Aorta (tissue), 5 donors: ENCODE measurements at regions not wholly inside any gene's neighbourhood (a gene's known extent, or its start where the extent isn't known, plus 50 kb on each side); places are given as distances from the start of the nearest gene placed in this dataset.
A peak's percentile ranks its signal among the peaks of the same experiment; 100 is the strongest.

Experiments
- ATAC-seq: fragments of 200-7000 bp; cut with Tn5 transposase; one replicate; pipeline ENCODE4 v1.9.1; 2022; ENCODE audit warnings: moderate library complexity; ENCODE audit not compliant: low FRiP score
- DNase-seq, 2 donors: peaks; one replicate each; pipeline ENCODE4 v3.0.0-alpha.2; 2020
- H3K27ac ChIP-seq, 2 donors: one replicate each; pipeline ENCODE4 v1.5.1; 2013; ENCODE audit warnings: low read length in 2 of 2, mild to moderate bottlenecking in 2 of 2, moderate library complexity in 2 of 2, control low read depth in 1 of 2, inconsistent platforms in 1 of 2, low read depth in 1 of 2
- H3K27me3 ChIP-seq, 2 donors: one replicate each; pipeline ENCODE4 v1.6.1; 2013; ENCODE audit warnings: control low read depth in 1 of 2, low read length in 1 of 2, mild to moderate bottlenecking in 1 of 2, moderate library complexity in 1 of 2; ENCODE audit not compliant: insufficient read depth in 2 of 2, control insufficient read depth in 1 of 2
- H3K36me3 ChIP-seq, 2 donors: one replicate each; pipeline ENCODE4 v1.6.1; 2013; ENCODE audit warnings: control low read depth in 1 of 2, low read length in 1 of 2, mild to moderate bottlenecking in 1 of 2; ENCODE audit not compliant: insufficient read depth in 2 of 2, control insufficient read depth in 1 of 2
- H3K4me1 ChIP-seq, 2 donors: one replicate each; pipeline ENCODE4 v1.6.1; 2013; ENCODE audit warnings: low read length in 2 of 2, control low read depth in 1 of 2, mild to moderate bottlenecking in 1 of 2, moderate library complexity in 1 of 2; ENCODE audit not compliant: insufficient read depth in 2 of 2, control insufficient read depth in 1 of 2
- H3K4me3 ChIP-seq, 2 donors: one replicate each; pipeline ENCODE4 v1.5.1; 2013; ENCODE audit warnings: low read length in 2 of 2, control low read depth in 1 of 2, mild to moderate bottlenecking in 1 of 2
- H3K9me3 ChIP-seq: one replicate; pipeline ENCODE4 v1.6.1; 2013; ENCODE audit warnings: mild to moderate bottlenecking, low read length; ENCODE audit not compliant: control insufficient read depth
- WGBS, 2 donors: extraction: QIAGEN DNeasy Blood & Tissue Kit; methylation state at CpG; one replicate each; pipeline ENCODE4 v1.1.7; 2013; 5-methylcytosine and 5-hydroxymethylcytosine counted together
- intact Hi-C, 2 donors: fragments of 100-400 bp; cut with DNase I; formaldehyde crosslinking; loops; one replicate each; pipeline versions ENCODE4 v1.14.2 to v1.15.0; 2022
- donor health status: healthy with polysubstance abuse.
- donor health status: Bipolar disorder and iron deficiency.
- donor health status: DM: no; HTN: no; CAD: no.
- donor health status: DM: no; HTN: no; CAD: no.
- donor health status: DM: yes; HTN: yes; CAD: no.

GRCh38 chr6:19547507-19547906, 289.7 kb upstream of the ID4 start:
- no peaks in the 10 kb centered on the region for H3K4me1 ChIP-seq
- ATAC-seq: no peak
- H3K27me3 ChIP-seq: no peaks in the 10 kb centered on the region
- H3K36me3 ChIP-seq: no peaks in the 10 kb centered on the region
- no peak for DNase-seq
- 94 to 95% methylated on average over 2 of the region's 2 CpGs for WGBS, 2 donors
- no peak overlapping the region for H3K4me3 ChIP-seq
- H3K9me3 ChIP-seq: no peaks in the 10 kb centered on the region
- intact Hi-C loops: no loop called here
- no peak overlapping the region for H3K27ac ChIP-seq

- no peaks in the 10 kb centered on the region for H3K27me3 ChIP-seq
- H3K27ac ChIP-seq: no peak overlapping the region
- no peak overlapping the region for H3K4me3 ChIP-seq
- DNase-seq: no peak
- no peaks in the 10 kb centered on the region for H3K4me1 ChIP-seq
- no peaks in the 10 kb centered on the region for H3K9me3 ChIP-seq
- no peaks in the 10 kb centered on the region for H3K36me3 ChIP-seq
- 96 to 98% methylated on average over 4 of the region's 4 CpGs for WGBS, 2 donors
- intact Hi-C loops: no loop called here
- no peak for ATAC-seq
These were observed 288.1 kb upstream of the ID4 start for GRCh38 chr6:19549109-19549508.

- Histone ChIP-seq H3K36me3 (no peaks in the 10 kb centered on the region), H3K9me3 (no peaks in the 10 kb centered on the region), H3K27me3 (no peaks in the 10 kb centered on the region), H3K4me1 (no peaks in the 10 kb centered on the region), H3K4me3 (no peak overlapping the region), H3K27ac (no peak overlapping the region)
- no peak for DNase-seq
- intact Hi-C loops: no loop called here
- WGBS, 2 donors: 77 to 94% methylated on average over 2 of the region's 2 CpGs
- ATAC-seq: no peak
These were observed 286.8 kb upstream of the ID4 start for GRCh38 chr6:19550380-19550779.

DNA sequence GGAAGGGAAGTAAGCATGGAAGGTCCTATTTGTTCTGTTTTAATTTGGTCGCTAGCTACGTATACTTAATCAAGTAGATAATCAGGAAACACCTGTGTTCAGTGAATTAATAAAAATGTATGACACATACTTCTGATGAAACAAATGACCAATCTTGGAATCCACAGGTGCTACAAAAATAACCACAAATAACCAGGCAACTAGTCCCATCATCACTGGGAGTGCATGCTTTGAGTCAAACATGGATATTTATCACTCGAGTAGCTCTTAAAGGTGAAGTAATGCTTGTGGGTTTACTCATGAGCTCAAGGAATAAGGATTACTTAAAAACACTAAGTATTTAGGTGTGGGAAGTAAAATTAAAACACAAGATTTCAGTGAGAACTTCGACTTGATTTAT, 285.6 kb upstream of the ID4 start:
- DNase-seq: no peak
- intact Hi-C loops: no loop called here
- no peak for ATAC-seq
- Histone ChIP-seq H3K4me1 (no peaks in the 10 kb centered on the region), H3K27me3 (no peaks in the 10 kb centered on the region), H3K9me3 (no peaks in the 10 kb centered on the region), H3K36me3 (no peaks in the 10 kb centered on the region), H3K27ac (no peak overlapping the region), H3K4me3 (no peak overlapping the region)
- 90% methylated on average over 4 of the region's 4 CpGs for WGBS, 2 donors

DNA sequence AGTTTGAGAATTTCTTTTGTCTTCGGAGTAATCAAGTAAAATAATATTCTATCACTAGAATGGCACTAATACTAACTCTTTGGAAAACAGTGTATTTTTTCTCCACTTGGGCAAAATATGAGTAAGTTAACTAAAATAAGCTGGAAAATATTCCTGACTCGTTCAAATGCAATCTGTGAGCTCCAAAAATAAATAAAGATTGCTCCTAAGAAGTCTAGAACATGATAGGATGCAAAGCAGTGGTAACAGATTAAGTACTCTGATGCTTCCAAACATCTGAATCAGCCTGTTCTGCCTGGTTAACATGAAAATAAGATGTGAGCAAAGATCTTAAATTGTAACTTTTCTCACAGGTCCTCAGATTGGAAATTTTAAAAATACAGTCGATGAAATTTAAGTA, 285.1 kb upstream of the ID4 start:
- Histone ChIP-seq H3K36me3 (no peaks in the 10 kb centered on the region), H3K27ac (no peak overlapping the region), H3K4me1 (no peaks in the 10 kb centered on the region), H3K4me3 (no peak overlapping the region), H3K9me3 (no peaks in the 10 kb centered on the region), H3K27me3 (no peaks in the 10 kb centered on the region)
- ATAC-seq (no peak), DNase-seq (no peak)
- WGBS, 2 donors: 33 to 42% methylated on average over 3 of the region's 3 CpGs
- intact Hi-C loops: no loop called here

GRCh38 chr6:19552588-19552987, 284.6 kb upstream of the ID4 start:
- Histone ChIP-seq H3K27ac (no peak overlapping the region), H3K27me3 (no peaks in the 10 kb centered on the region), H3K36me3 (no peaks in the 10 kb centered on the region), H3K9me3 (no peaks in the 10 kb centered on the region), H3K4me3 (no peak overlapping the region), H3K4me1 (no peaks in the 10 kb centered on the region)
- intact Hi-C loops: no loop called here
- 81 to 83% methylated on average over 2 of the region's 2 CpGs for WGBS, 2 donors
- ATAC-seq: no peak
- DNase-seq: no peak

GRCh38 chr6:19554356-19555225, 282.6 kb upstream of the ID4 start:
- no peak for ATAC-seq
- H3K4me3 ChIP-seq: no peak overlapping the region
- H3K36me3 ChIP-seq: no peaks in the 10 kb centered on the region
- H3K27ac ChIP-seq: no peak overlapping the region
- peak in 1 of 2 donors; percentile 63 for DNase-seq
- no peaks in the 10 kb centered on the region for H3K27me3 ChIP-seq
- no peaks in the 10 kb centered on the region for H3K9me3 ChIP-seq
- no peaks in the 10 kb centered on the region for H3K4me1 ChIP-seq
- 75 to 85% methylated on average over 9 of the region's 9 CpGs for WGBS, 2 donors
- intact Hi-C loops: no loop called here

GRCh38 chr6:19557191-19557590, 280.0 kb upstream of the ID4 start:
- no peaks in the 10 kb centered on the region for H3K4me1 ChIP-seq
- WGBS, 2 donors: 63 to 69% methylated on average over 3 of the region's 3 CpGs

GRCh38 chr6:19558201-19558600, 279.0 kb upstream of the ID4 start:
- ATAC-seq: no peak
- no peak overlapping the region for H3K4me3 ChIP-seq
- intact Hi-C loops: no loop called here

More at GRCh38 chr6:19557191-19557590, 280.0 kb upstream of the ID4 start:
- no peak overlapping the region for H3K4me3 ChIP-seq
- H3K27me3 ChIP-seq: no peaks in the 10 kb centered on the region
- no peaks in the 10 kb centered on the region for H3K36me3 ChIP-seq
- H3K27ac ChIP-seq: no peak overlapping the region
- no peak for DNase-seq
- intact Hi-C loops: no loop called here
- ATAC-seq: no peak
- H3K9me3 ChIP-seq: no peaks in the 10 kb centered on the region

More at GRCh38 chr6:19558201-19558600, 279.0 kb upstream of the ID4 start:
- no peaks in the 10 kb centered on the region for H3K4me1 ChIP-seq
- H3K9me3 ChIP-seq: no peaks in the 10 kb centered on the region
- 89 to 94% methylated on average over 2 of the region's 2 CpGs for WGBS, 2 donors
- no peaks in the 10 kb centered on the region for H3K27me3 ChIP-seq
- no peak for DNase-seq
- no peaks in the 10 kb centered on the region for H3K36me3 ChIP-seq
- H3K27ac ChIP-seq: no peak overlapping the region
